ENCODE measurements at regions not wholly inside any gene's neighbourhood (a gene's known extent, or its start where the extent isn't known, plus 50 kb on each side); places are given as distances from the start of the nearest gene placed in this dataset.

GRCh38 chr1:219442611-219443061 is 170.3 kb downstream of the ZC3H11B start:
- DNase-seq (no peak), ATAC-seq (no peak)
- TF ChIP-seq CTCF (IDR thresholded peaks at IDR 0.05): no peak
- Histone ChIP-seq H3K4me3 (no peak overlapping the region), H3K36me3 (ENCODE audit: low read depth) (no peaks in the 10 kb centered on the region), H3K4me1 (ENCODE audit: low read depth) (no peaks in the 10 kb centered on the region), H3K9me3 (no peaks in the 10 kb centered on the region)
- intact Hi-C loops (cut with DNase I, micrococcal nuclease): no loop called here

GRCh38 chr1:219441884-219442283 is 171.0 kb downstream of the ZC3H11B start:
- DNase-seq (no peak), ATAC-seq (peak; percentile 70)
- H3K36me3 ChIP-seq (ENCODE audit: low read depth): no peaks in the 10 kb centered on the region

GRCh38 chr1:219439376-219439775 is 173.5 kb downstream of the ZC3H11B start:
- Histone ChIP-seq H3K4me1 (ENCODE audit: low read depth) (no peaks in the 10 kb centered on the region), H3K9me3 (no peaks in the 10 kb centered on the region), H3K36me3 (ENCODE audit: low read depth) (no peaks in the 10 kb centered on the region), H3K4me3 (no peak overlapping the region)
- no peak for TF ChIP-seq CTCF (IDR thresholded peaks at IDR 0.05)
- ATAC-seq (no peak), DNase-seq (no peak)
- intact Hi-C loops (cut with DNase I, micrococcal nuclease): no loop called here

More at GRCh38 chr1:219441884-219442283, 171.0 kb downstream of the ZC3H11B start:
- no peak for TF ChIP-seq CTCF (IDR thresholded peaks at IDR 0.05)
- Histone ChIP-seq H3K9me3 (no peaks in the 10 kb centered on the region), H3K4me3 (no peak overlapping the region), H3K4me1 (ENCODE audit: low read depth) (no peaks in the 10 kb centered on the region)
- intact Hi-C loops (cut with DNase I, micrococcal nuclease): no loop called here

- Histone ChIP-seq H3K36me3 (ENCODE audit: low read depth) (no peaks in the 10 kb centered on the region), H3K9me3 (no peaks in the 10 kb centered on the region), H3K4me3 (no peak overlapping the region), H3K4me1 (ENCODE audit: low read depth) (no peaks in the 10 kb centered on the region)
- ATAC-seq: no peak
- TF ChIP-seq CTCF (IDR thresholded peaks at IDR 0.05): no peak
- no peak for DNase-seq
- intact Hi-C loops (cut with DNase I, micrococcal nuclease): no loop called here
Measured at GRCh38 chr1:219438386-219438785, 174.5 kb downstream of the ZC3H11B start.

GRCh38 chr1:219434923-219435297 is 178.0 kb downstream of the ZC3H11B start:
- Histone ChIP-seq H3K9me3 (no peaks in the 10 kb centered on the region), H3K36me3 (ENCODE audit: low read depth) (no peaks in the 10 kb centered on the region), H3K4me1 (ENCODE audit: low read depth) (no peaks in the 10 kb centered on the region), H3K4me3 (no peak overlapping the region)
- intact Hi-C loops (cut with DNase I, micrococcal nuclease): no loop called here
- DNase-seq: no peak
- no peak for ATAC-seq
- no peak for TF ChIP-seq CTCF (IDR thresholded peaks at IDR 0.05)

GRCh38 chr1:219434285-219434922 is 178.5 kb downstream of the ZC3H11B start:
- ATAC-seq: no peak
- no peak for TF ChIP-seq CTCF (IDR thresholded peaks at IDR 0.05)
- intact Hi-C loops (cut with DNase I, micrococcal nuclease): no loop called here
- Histone ChIP-seq H3K9me3 (no peaks in the 10 kb centered on the region), H3K4me3 (no peak overlapping the region), H3K36me3 (ENCODE audit: low read depth) (no peaks in the 10 kb centered on the region), H3K4me1 (ENCODE audit: low read depth) (no peaks in the 10 kb centered on the region)
- DNase-seq: no peak

Measured in mucosa of descending colon (tissue), 3 donors.